ENCODE measurements at regions not wholly inside any gene's neighbourhood (a gene's known extent, or its start where the extent isn't known, plus 50 kb on each side); places are given as distances from the start of the nearest gene placed in this dataset.

GRCh38 chr6:111996144-111996865, 57.6 kb upstream of the CCN6 start:
- H3K9me3 ChIP-seq = no peaks in the 10 kb centered on the region
- TF ChIP-seq EP300 (IDR thresholded peaks at IDR 0.05; ENCODE audit: low read depth) = no peak
- H3K4me1 ChIP-seq = peaks cover 0 to 8% (median 0%) of the 10 kb centered on the region in 4 donors
- H3K27ac ChIP-seq = no peak overlapping the region
- H3K36me3 ChIP-seq = no peaks in the 10 kb centered on the region
- WGBS, 2 donors (ENCODE audit: low coverage in 1 of 2) = 77 to 84% methylated on average over 9 to 17 of the region's 17 CpGs
- intact Hi-C loops (cut with DNase I; ENCODE audit: low total_unique reads) (loop anchor here (5.0 kb wide), 1 partner anchor 46 kb away; no protein-coding TSS in a partner anchor), in situ Hi-C loops (cut with MboI; ENCODE audit: low pct_ligation_motif_present in 1 of 4, low pct_unique_long_range_greater_than_20kb in 1 of 4, low sequenced_read_pairs in 3 of 4) (loop anchor here (5.0 to 10.0 kb wide), 3 partner anchors 284 to 292 kb away; no protein-coding TSS in a partner anchor)
- no peak for DNase-seq
- no peak overlapping the region for H3K4me3 ChIP-seq
- H3K27me3 ChIP-seq = no peaks in the 10 kb centered on the region

- WGBS, 2 donors (ENCODE audit: low coverage in 1 of 2) = 4 to 25% methylated on average over 7 to 23 of the region's 23 CpGs
- peak overlapping the region in 1 of 4 donors; percentile 15 for H3K27ac ChIP-seq
These were observed 56.6 kb upstream of the CCN6 start for GRCh38 chr6:111997078-111997852.

GRCh38 chr6:111997853-111998208, 56.1 kb upstream of the CCN6 start:
- in situ Hi-C loops (cut with MboI; ENCODE audit: low pct_ligation_motif_present in 1 of 4, low pct_unique_long_range_greater_than_20kb in 1 of 4, low sequenced_read_pairs in 3 of 4) (loop anchor here (5.0 to 10.0 kb wide), 3 partner anchors 286 to 293 kb away; no protein-coding TSS in a partner anchor), intact Hi-C loops (cut with DNase I; ENCODE audit: low total_unique reads) (loop anchor here (5.0 kb wide), 1 partner anchor 44 kb away; no protein-coding TSS in a partner anchor)
- 80 to 85% methylated on average over 1 to 6 of the region's 6 CpGs for WGBS, 2 donors (ENCODE audit: low coverage in 1 of 2)
- no peaks in the 10 kb centered on the region for H3K9me3 ChIP-seq
- H3K4me1 ChIP-seq = peaks cover 0 to 8% (median 0%) of the 10 kb centered on the region in 4 donors
- DNase-seq = no peak
- H3K36me3 ChIP-seq = no peaks in the 10 kb centered on the region
- no peak for TF ChIP-seq POLR2A (IDR thresholded peaks at IDR 0.05)
- no peak for TF ChIP-seq CTCF (IDR thresholded peaks at IDR 0.05)
- no peak for TF ChIP-seq POLR2AphosphoS5 (IDR thresholded peaks at IDR 0.05)
- TF ChIP-seq EP300 (IDR thresholded peaks at IDR 0.05; ENCODE audit: low read depth) = no peak
- peak overlapping the region in 1 of 4 donors; percentile 15 for H3K27ac ChIP-seq
- no peak overlapping the region for H3K4me3 ChIP-seq
- no peaks in the 10 kb centered on the region for H3K27me3 ChIP-seq

More at GRCh38 chr6:111997078-111997852, 56.6 kb upstream of the CCN6 start:
- intact Hi-C loops (cut with DNase I; ENCODE audit: low total_unique reads) (loop anchor here (5.0 kb wide), 1 partner anchor 45 kb away; no protein-coding TSS in a partner anchor), in situ Hi-C loops (cut with MboI; ENCODE audit: low pct_ligation_motif_present in 1 of 4, low pct_unique_long_range_greater_than_20kb in 1 of 4, low sequenced_read_pairs in 3 of 4) (loop anchor here (5.0 to 10.0 kb wide), 3 partner anchors 285 to 292 kb away; no protein-coding TSS in a partner anchor)
- H3K4me3 ChIP-seq = no peak overlapping the region
- peak; percentile 80 for DNase-seq
- peaks cover 0 to 8% (median 0%) of the 10 kb centered on the region in 4 donors for H3K4me1 ChIP-seq
- TF ChIP-seq EP300 (IDR thresholded peaks at IDR 0.05; ENCODE audit: low read depth) (no peak), POLR2AphosphoS5 (IDR thresholded peaks at IDR 0.05) (no peak), CTCF (IDR thresholded peaks at IDR 0.05) (peak; percentile 82 to 93 (median 88))
- H3K27me3 ChIP-seq = no peaks in the 10 kb centered on the region
- no peaks in the 10 kb centered on the region for H3K9me3 ChIP-seq
- H3K36me3 ChIP-seq = no peaks in the 10 kb centered on the region

- H3K4me3 ChIP-seq = no peak overlapping the region
- H3K27ac ChIP-seq = no peak overlapping the region
- H3K9me3 ChIP-seq = no peaks in the 10 kb centered on the region
- no peaks in the 10 kb centered on the region for H3K27me3 ChIP-seq
- in situ Hi-C loops (cut with MboI; ENCODE audit: low pct_ligation_motif_present in 1 of 4, low pct_unique_long_range_greater_than_20kb in 1 of 4, low sequenced_read_pairs in 3 of 4) (no loop called here), intact Hi-C loops (cut with DNase I; ENCODE audit: low total_unique reads) (no loop called here)
- H3K36me3 ChIP-seq = no peaks in the 10 kb centered on the region
- 93% methylated on average over 1 of the region's 1 CpG; no CpG with 5 or more reads in 1 of the 2 donors for WGBS, 2 donors (ENCODE audit: low coverage in 1 of 2)
- no peak for TF ChIP-seq CTCF (IDR thresholded peaks at IDR 0.05)
- TF ChIP-seq POLR2A (IDR thresholded peaks at IDR 0.05) = no peak
- no peak for TF ChIP-seq EP300 (IDR thresholded peaks at IDR 0.05; ENCODE audit: low read depth)
- no peak for DNase-seq
- peaks cover 0 to 15% (median 0%) of the 10 kb centered on the region in 4 donors for H3K4me1 ChIP-seq
These were observed 51.6 kb upstream of the CCN6 start for GRCh38 chr6:112002307-112002706.

All from transverse colon (tissue), 4 donors.